DOHH2 (cell line): ENCODE measurements at regions not wholly inside any gene's neighbourhood (a gene's known extent, or its start where the extent isn't known, plus 50 kb on each side); places are given as distances from the start of the nearest gene placed in this dataset.

Experiments used
- H3F3A ChIP-seq: fragments of 200-600 bp; sonication (generic), shearing (Covaris generic); 2 replicates; pipeline ENCODE4 v1.6.0; 2016; ENCODE audit warnings: antibody characterized with exemption, mild to moderate bottlenecking; ENCODE audit not compliant: control insufficient read depth, insufficient read depth
- H3K27ac ChIP-seq: fragments of 200-600 bp; sonication (generic); 2 replicates; pipeline ENCODE4 v1.5.1; 2014; ENCODE audit warnings: low read depth, mild to moderate bottlenecking, low read length, moderate library complexity
- H3K27me3 ChIP-seq: fragments of 200-600 bp; sonication (generic); 2 replicates; pipeline ENCODE4 v1.6.1; 2014; ENCODE audit warnings: mild to moderate bottlenecking, low read length, mixed read lengths; ENCODE audit not compliant: control insufficient read depth
- H3K36me3 ChIP-seq: fragments of 200-600 bp; sonication (generic); 2 replicates; pipeline ENCODE4 v1.6.1; 2014; ENCODE audit warnings: mild to moderate bottlenecking, low read length, moderate library complexity, mixed read lengths; ENCODE audit not compliant: control insufficient read depth
- H3K4me1 ChIP-seq: fragments of 200-600 bp; sonication (generic); 2 replicates; pipeline ENCODE4 v1.6.1; 2014; ENCODE audit warnings: mild to moderate bottlenecking, low read length, mixed read lengths; ENCODE audit not compliant: control insufficient read depth
- H3K4me2 ChIP-seq: fragments of 200-600 bp; sonication (generic); 2 replicates; pipeline ENCODE4 v1.6.0; 2014; ENCODE audit warnings: mild to moderate bottlenecking, low read length, moderate library complexity
- H3K4me3 ChIP-seq: fragments of 200-600 bp; sonication (generic); 2 replicates; pipeline ENCODE4 v1.5.1; 2014; ENCODE audit warnings: mild to moderate bottlenecking, low read length, mixed read lengths
- H3K79me2 ChIP-seq: fragments of 200-600 bp; sonication (generic); 2 replicates; pipeline ENCODE4 v1.6.1; 2014; ENCODE audit warnings: mild to moderate bottlenecking, low read length, mixed read lengths; ENCODE audit not compliant: control insufficient read depth
- H3K9me2 ChIP-seq: fragments of 200-600 bp; sonication (generic); replicated peaks from 2 replicates; pipeline ENCODE4 v1.6.1; 2014; ENCODE audit warnings: mild to moderate bottlenecking, low read length, mixed read lengths; ENCODE audit not compliant: control insufficient read depth
- H3K9me3 ChIP-seq: fragments of 200-600 bp; sonication (generic); 2 replicates; pipeline ENCODE4 v1.6.1; 2014; ENCODE audit warnings: antibody characterized with exemption, low read length, mixed read lengths; ENCODE audit not compliant: control insufficient read depth, insufficient read depth
- H4K20me1 ChIP-seq: fragments of 200-600 bp; sonication (generic); 2 replicates; pipeline ENCODE4 v1.6.0; 2014; ENCODE audit warnings: low read depth, mild to moderate bottlenecking, antibody characterized with exemption, low read length, moderate library complexity; ENCODE audit not compliant: control insufficient read depth, insufficient read depth
- CTCF ChIP-seq: fragments of 200-600 bp; sonication (generic); IDR thresholded peaks from one replicate; pipeline ENCODE4 v1.5.1; 2014; ENCODE audit warnings: antibody characterized with exemption, mild to moderate bottlenecking, low read depth, low read length; ENCODE audit not compliant: poor library complexity, severe bottlenecking
- EZH2phosphoT487 ChIP-seq: fragments of 200-600 bp; sonication (generic); IDR thresholded peaks from 2 replicates; pipeline ENCODE4 v1.6.1; 2017; ENCODE audit warnings: borderline replicate concordance, mild to moderate bottlenecking, antibody characterized with exemption, low read length, moderate library complexity, mixed read lengths

- no peaks in the 10 kb centered on the region for H4K20me1 ChIP-seq
- H3K79me2 ChIP-seq = no peaks in the 10 kb centered on the region
- no peaks in the 10 kb centered on the region for H3K4me1 ChIP-seq
- no peak overlapping the region for H3K4me3 ChIP-seq
- no peak overlapping the region for H3K27ac ChIP-seq
- no peak overlapping the region for H3K4me2 ChIP-seq
- no peak for TF ChIP-seq EZH2phosphoT487
- no peak for TF ChIP-seq CTCF
- H3K9me2 ChIP-seq = no peaks in the 10 kb centered on the region
- no peaks in the 10 kb centered on the region for H3K36me3 ChIP-seq
- peaks cover 4% of the 10 kb centered on the region; the same call in 1 of the 2 replicates for H3K9me3 ChIP-seq
- no peaks in the 10 kb centered on the region for H3F3A ChIP-seq
- H3K27me3 ChIP-seq = no peaks in the 10 kb centered on the region
Measured at GRCh38 chr14:84195514-84195913, 1334.4 kb upstream of the FLRT2 start.

- H3K4me1 ChIP-seq = no peaks in the 10 kb centered on the region
- H3K9me2 ChIP-seq = no peaks in the 10 kb centered on the region
- H3K4me2 ChIP-seq = no peak overlapping the region
- no peaks in the 10 kb centered on the region for H3K79me2 ChIP-seq
- H4K20me1 ChIP-seq = no peaks in the 10 kb centered on the region
- TF ChIP-seq CTCF (no peak), EZH2phosphoT487 (no peak)
- H3F3A ChIP-seq = no peaks in the 10 kb centered on the region
- H3K9me3 ChIP-seq = peaks cover 4% of the 10 kb centered on the region; the same call in 1 of the 2 replicates
- H3K36me3 ChIP-seq = no peaks in the 10 kb centered on the region
- H3K4me3 ChIP-seq = no peak overlapping the region
- no peak overlapping the region for H3K27ac ChIP-seq
- H3K27me3 ChIP-seq = no peaks in the 10 kb centered on the region
Measured at GRCh38 chr14:84197704-84198103, 1332.2 kb upstream of the FLRT2 start.

GRCh38 chr14:84202486-84202885 lies 1327.5 kb upstream of the FLRT2 start:
- Histone ChIP-seq H3K9me2 (no peaks in the 10 kb centered on the region), H3K79me2 (no peaks in the 10 kb centered on the region), H3K36me3 (no peaks in the 10 kb centered on the region), H3K4me1 (no peaks in the 10 kb centered on the region), H3K27ac (no peak overlapping the region), H3K4me2 (no peak overlapping the region), H3F3A (no peaks in the 10 kb centered on the region), H3K4me3 (no peak overlapping the region), H3K9me3 (no peaks in the 10 kb centered on the region; the same call in 1 of the 2 replicates), H3K27me3 (no peaks in the 10 kb centered on the region), H4K20me1 (no peaks in the 10 kb centered on the region)
- TF ChIP-seq CTCF (no peak), EZH2phosphoT487 (no peak)
